ENCODE measurements at regions not wholly inside any gene's neighbourhood (a gene's known extent, or its start where the extent isn't known, plus 50 kb on each side); places are given as distances from the start of the nearest gene placed in this dataset.

DNA sequence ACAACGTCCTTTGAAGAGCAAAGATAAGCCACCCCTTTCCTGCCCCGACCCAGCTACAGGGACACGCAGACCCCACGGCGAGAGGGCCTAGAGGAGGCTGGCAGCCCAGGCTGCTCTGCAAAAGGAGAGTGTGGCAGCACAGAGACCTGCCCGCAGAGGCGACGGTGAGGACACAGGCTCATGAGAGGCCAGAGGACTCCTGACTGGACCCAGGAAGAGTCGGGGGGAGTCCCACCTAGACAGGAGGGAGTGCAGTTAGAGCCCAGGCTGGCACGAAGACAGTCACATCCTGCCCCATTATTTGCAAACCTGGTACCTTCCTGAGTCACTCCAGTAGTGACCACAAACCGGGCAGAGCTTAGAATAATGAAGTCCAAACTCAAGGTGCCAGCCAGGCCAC is 227.7 kb upstream of the CDH4 start:
- TF ChIP-seq MXI1 (IDR thresholded peaks at IDR 0.05; ENCODE audit: borderline replicate concordance, low read depth, low read length), result no peak
- TF ChIP-seq POLR2A (IDR thresholded peaks at IDR 0.05; ENCODE audit: low read depth, low read length), result no peak
- TF ChIP-seq, protein P1, sequence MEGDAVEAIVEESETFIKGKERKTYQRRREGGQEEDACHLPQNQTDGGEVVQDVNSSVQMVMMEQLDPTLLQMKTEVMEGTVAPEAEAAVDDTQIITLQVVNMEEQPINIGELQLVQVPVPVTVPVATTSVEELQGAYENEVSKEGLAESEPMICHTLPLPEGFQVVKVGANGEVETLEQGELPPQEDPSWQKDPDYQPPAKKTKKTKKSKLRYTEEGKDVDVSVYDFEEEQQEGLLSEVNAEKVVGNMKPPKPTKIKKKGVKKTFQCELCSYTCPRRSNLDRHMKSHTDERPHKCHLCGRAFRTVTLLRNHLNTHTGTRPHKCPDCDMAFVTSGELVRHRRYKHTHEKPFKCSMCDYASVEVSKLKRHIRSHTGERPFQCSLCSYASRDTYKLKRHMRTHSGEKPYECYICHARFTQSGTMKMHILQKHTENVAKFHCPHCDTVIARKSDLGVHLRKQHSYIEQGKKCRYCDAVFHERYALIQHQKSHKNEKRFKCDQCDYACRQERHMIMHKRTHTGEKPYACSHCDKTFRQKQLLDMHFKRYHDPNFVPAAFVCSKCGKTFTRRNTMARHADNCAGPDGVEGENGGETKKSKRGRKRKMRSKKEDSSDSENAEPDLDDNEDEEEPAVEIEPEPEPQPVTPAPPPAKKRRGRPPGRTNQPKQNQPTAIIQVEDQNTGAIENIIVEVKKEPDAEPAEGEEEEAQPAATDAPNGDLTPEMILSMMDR (conservative IDR thresholded peaks at IDR 0.05; ENCODE audit: low read depth, low read length), result no peak
- TF ChIP-seq MAZ (IDR thresholded peaks at IDR 0.05; ENCODE audit: borderline replicate concordance, low read depth, low read length), result no peak
- no peak for TF ChIP-seq BHLHE40 (IDR thresholded peaks at IDR 0.05; ENCODE audit: low read depth, low read length)
- TF ChIP-seq, protein P2, sequence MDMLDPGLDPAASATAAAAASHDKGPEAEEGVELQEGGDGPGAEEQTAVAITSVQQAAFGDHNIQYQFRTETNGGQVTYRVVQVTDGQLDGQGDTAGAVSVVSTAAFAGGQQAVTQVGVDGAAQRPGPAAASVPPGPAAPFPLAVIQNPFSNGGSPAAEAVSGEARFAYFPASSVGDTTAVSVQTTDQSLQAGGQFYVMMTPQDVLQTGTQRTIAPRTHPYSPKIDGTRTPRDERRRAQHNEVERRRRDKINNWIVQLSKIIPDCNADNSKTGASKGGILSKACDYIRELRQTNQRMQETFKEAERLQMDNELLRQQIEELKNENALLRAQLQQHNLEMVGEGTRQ (IDR thresholded peaks at IDR 0.05; ENCODE audit: low read depth, low read length), result no peak
- no peak for TF ChIP-seq RFX5 (IDR thresholded peaks at IDR 0.05; ENCODE audit: low read depth, low read length)
- TF ChIP-seq CHD1 (IDR thresholded peaks at IDR 0.05; ENCODE audit: low read depth, low read length), result no peak
- no peak for TF ChIP-seq MAFK (IDR thresholded peaks at IDR 0.05; ENCODE audit: low read depth, low read length)
- TF ChIP-seq CEBPB (IDR thresholded peaks at IDR 0.05; ENCODE audit: low read depth, low read length), result no peak
